Astrocyte (in vitro differentiated cells and primary cell): ENCODE measurements at regions not wholly inside any gene's neighbourhood (a gene's known extent, or its start where the extent isn't known, plus 50 kb on each side); places are given as distances from the start of the nearest gene placed in this dataset.

Experiments
- CTCF ChIP-seq: IDR thresholded peaks from 2 replicates; pipeline ENCODE4 v1.5.1; 2011; ENCODE audit warnings: low read depth, mild to moderate bottlenecking, inconsistent platforms, low read length, moderate library complexity; ENCODE audit not compliant: insufficient read depth
- EZH2 ChIP-seq: IDR thresholded peaks from 2 replicates; pipeline ENCODE4 v1.6.1; 2012; ENCODE audit warnings: mild to moderate bottlenecking, low read length, inconsistent platforms; ENCODE audit not compliant: insufficient read depth

- TF ChIP-seq CTCF = no peak
- TF ChIP-seq EZH2 = no peak
Measured at GRCh38 chr6:66599541-66599940, 892.5 kb upstream of the EYS start.
